Thoracic aorta (tissue), 2 donors: ENCODE measurements at regions not wholly inside any gene's neighbourhood (a gene's known extent, or its start where the extent isn't known, plus 50 kb on each side); places are given as distances from the start of the nearest gene placed in this dataset.

Source experiments
- ATAC-seq: fragments of 150-250 bp; one replicate; pipeline ENCODE4 v1.8.0; 2017; ENCODE audit warnings: low read depth; ENCODE audit not compliant: insufficient number of reproducible peaks, low FRiP score
- DNase-seq: peaks from one replicate; pipeline ENCODE4 v3.0.0-alpha.2; 2020; ENCODE audit warnings: low spot score
- H3K27ac ChIP-seq, 2 donors: fragments of 200-600 bp; sonication (generic); 1 replicate in 1 of 2; 2 replicates in 1 of 2; pipeline ENCODE4 v1.5.1; 2016; ENCODE audit warnings: mild to moderate bottlenecking in 2 of 2, moderate library complexity in 2 of 2
- H3K27me3 ChIP-seq: fragments of 200-600 bp; sonication (generic); replicated peaks from 2 replicates; pipeline ENCODE4 v1.6.0; 2016; ENCODE audit warnings: mild to moderate bottlenecking; ENCODE audit not compliant: insufficient read depth
- H3K36me3 ChIP-seq: fragments of 200-600 bp; sonication (generic); one replicate; pipeline ENCODE4 v1.5.1; 2016
- H3K4me1 ChIP-seq, 2 donors: fragments of 200-600 bp; sonication (generic); 1 replicate in 1 of 2; 2 replicates in 1 of 2; pipeline versions ENCODE4 v1.5.1 to v1.6.0; 2016; ENCODE audit warnings: low read depth in 2 of 2, mild to moderate bottlenecking in 1 of 2; ENCODE audit not compliant: control insufficient read depth in 1 of 2
- H3K4me3 ChIP-seq: fragments of 200-600 bp; sonication (generic); 2 replicates; pipeline ENCODE4 v1.5.1; 2016; ENCODE audit warnings: mild to moderate bottlenecking
- H3K9me3 ChIP-seq: fragments of 200-600 bp; sonication (generic); 2 replicates; pipeline ENCODE4 v1.5.1; 2016
- CTCF ChIP-seq: fragments of 200-600 bp; sonication (generic); IDR thresholded peaks from one replicate; pipeline ENCODE4 v1.5.1; 2019; ENCODE audit warnings: antibody characterized with exemption

GRCh38 chr2:144967961-144968360, 448.0 kb upstream of the ZEB2 start:
- no peak for ATAC-seq
- peaks cover 10% of the 10 kb centered on the region for H3K9me3 ChIP-seq

GRCh38 chr2:144965172-144965571, 445.3 kb upstream of the ZEB2 start:
- ATAC-seq (no peak), DNase-seq (no peak)
- TF ChIP-seq CTCF: no peak
- Histone ChIP-seq H3K27me3 (no peaks in the 10 kb centered on the region), H3K4me1 (no peaks in the 10 kb centered on the region), H3K36me3 (no peaks in the 10 kb centered on the region), H3K9me3 (peaks cover 6% of the 10 kb centered on the region), H3K4me3 (no peak overlapping the region), H3K27ac (no peak overlapping the region)

More at GRCh38 chr2:144967961-144968360, 448.0 kb upstream of the ZEB2 start:
- Histone ChIP-seq H3K4me1 (no peaks in the 10 kb centered on the region), H3K4me3 (no peak overlapping the region), H3K36me3 (no peaks in the 10 kb centered on the region), H3K27me3 (no peaks in the 10 kb centered on the region), H3K27ac (no peak overlapping the region)
- TF ChIP-seq CTCF: no peak
- DNase-seq: no peak

- ATAC-seq (no peak), DNase-seq (no peak)
- Histone ChIP-seq H3K4me3 (no peak overlapping the region), H3K36me3 (no peaks in the 10 kb centered on the region), H3K27ac (no peak overlapping the region), H3K27me3 (no peaks in the 10 kb centered on the region), H3K9me3 (no peaks in the 10 kb centered on the region), H3K4me1 (no peaks in the 10 kb centered on the region)
- TF ChIP-seq CTCF: no peak
Observed at GRCh38 chr2:144963031-144963430, 443.1 kb upstream of the ZEB2 start.

- Histone ChIP-seq H3K27ac (no peak overlapping the region), H3K4me1 (no peaks in the 10 kb centered on the region), H3K4me3 (no peak overlapping the region), H3K36me3 (no peaks in the 10 kb centered on the region), H3K27me3 (no peaks in the 10 kb centered on the region), H3K9me3 (no peaks in the 10 kb centered on the region)
- DNase-seq (no peak), ATAC-seq (no peak)
- no peak for TF ChIP-seq CTCF
Observed at GRCh38 chr2:144959416-144959815, 439.5 kb upstream of the ZEB2 start.

GRCh38 chr2:144950899-144951560, 431.1 kb upstream of the ZEB2 start:
- Histone ChIP-seq H3K27me3 (no peaks in the 10 kb centered on the region), H3K36me3 (no peaks in the 10 kb centered on the region), H3K9me3 (no peaks in the 10 kb centered on the region), H3K4me1 (no peaks in the 10 kb centered on the region), H3K4me3 (no peak overlapping the region), H3K27ac (no peak overlapping the region)
- DNase-seq (no peak), ATAC-seq (no peak)
- TF ChIP-seq CTCF: no peak
